C4-2B (cell line): ENCODE measurements at regions not wholly inside any gene's neighbourhood (a gene's known extent, or its start where the extent isn't known, plus 50 kb on each side); places are given as distances from the start of the nearest gene placed in this dataset.

Experiments
- CTCF ChIP-seq: fragments of 450-650 bp; conservative IDR thresholded peaks from 2 replicates; pipeline ENCODE4 v1.5.1; 2017; ENCODE audit warnings: mild to moderate bottlenecking
- ZFX ChIP-seq: fragments of 450-650 bp; IDR thresholded peaks from 2 replicates; pipeline ENCODE4 v1.6.1; 2017

- TF ChIP-seq CTCF (no peak), ZFX (no peak)
These were observed 293.5 kb upstream of the HS3ST1 start for GRCh38 chr4:11722223-11722622.
